IMR-90 (cell line): ENCODE measurements at regions not wholly inside any gene's neighbourhood (a gene's known extent, or its start where the extent isn't known, plus 50 kb on each side); places are given as distances from the start of the nearest gene placed in this dataset.

ENCODE experiments used
- ATAC-seq: fragments of 200-7000 bp; cut with Tn5 transposase; 2 replicates; pipeline ENCODE4 v1.9.1; 2020; ENCODE audit warnings: low read depth, mild to moderate bottlenecking, moderate library complexity
- BruUV-seq: library from RNA; stranded (reverse); fragments of 400-500 nt; replicated peaks from 2 replicates; lab custom pipeline; 2021; lab: Mats Ljungman, UMichigan
- CTCF ChIA-PET: fragments of 300-600 bp; formaldehyde crosslinking; extraction: SDS; loops from one replicate; lab custom pipeline; 2021; ENCODE audit warnings: antibody characterized with exemption; lab: Yijun Ruan, JAX
- POLR2A ChIA-PET: fragments of 300-600 bp; sonication (Branson Sonifier 250); formaldehyde crosslinking; loops from one replicate; lab custom pipeline; 2022; ENCODE audit warnings: antibody characterized with exemption; ENCODE audit not compliant: unreplicated experiment; lab: Charles Lee
- DNase-seq: peaks from one replicate; pipeline ENCODE4 v3.0.0; 2013
- H2AFZ ChIP-seq: replicated peaks from 2 replicates; pipeline ENCODE3; 2013; ENCODE audit warnings: low read length, mild to moderate bottlenecking; ENCODE audit not compliant: poor library complexity
- H2AK5ac ChIP-seq: 2 replicates; pipeline ENCODE4 v1.6.1; 2013; ENCODE audit warnings: low read depth, low read length, inconsistent platforms
- H2AK9ac ChIP-seq: replicated peaks from 2 replicates; pipeline ENCODE3; 2013; ENCODE audit warnings: mild to moderate bottlenecking, low read depth, low read length, moderate library complexity; ENCODE audit not compliant: poor library complexity
- H2BK120ac ChIP-seq: 2 replicates; pipeline ENCODE4 v1.6.1; 2013; ENCODE audit warnings: low read depth, low read length, inconsistent platforms
- H2BK15ac ChIP-seq: 3 replicates; pipeline ENCODE4 v1.6.1; 2013; ENCODE audit warnings: low read depth, low read length, inconsistent platforms
- H2BK20ac ChIP-seq: 2 replicates; pipeline ENCODE4 v1.6.1; 2013; ENCODE audit warnings: low read depth, mild to moderate bottlenecking, inconsistent platforms, low read length, moderate library complexity
- H2BK5ac ChIP-seq: 2 replicates; pipeline ENCODE4 v1.6.1; 2013; ENCODE audit warnings: mild to moderate bottlenecking, low read depth, low read length, inconsistent platforms; ENCODE audit not compliant: poor library complexity, severe bottlenecking
- H3K14ac ChIP-seq: replicated peaks from 2 replicates; pipeline ENCODE4 v1.6.1; 2013; ENCODE audit warnings: low read depth, low read length, inconsistent platforms
- H3K18ac ChIP-seq: 2 replicates; pipeline ENCODE4 v1.6.1; 2013; ENCODE audit warnings: low read depth, low read length, control low read depth
- H3K23ac ChIP-seq: 2 replicates; pipeline ENCODE4 v1.6.1; 2013; ENCODE audit warnings: low read depth, low read length, inconsistent platforms
- H3K27ac ChIP-seq: 2 replicates; pipeline ENCODE4 v1.5.1; 2013; ENCODE audit warnings: mild to moderate bottlenecking, control low read depth, low read length; ENCODE audit not compliant: insufficient read depth
- H3K27me3 ChIP-seq: 2 replicates; pipeline ENCODE4 v1.6.1; 2013; ENCODE audit warnings: low read length; ENCODE audit not compliant: control insufficient read depth, insufficient read depth
- H3K36me3 ChIP-seq: 2 replicates; pipeline ENCODE4 v1.6.1; 2013; ENCODE audit warnings: low read length, mixed read lengths; ENCODE audit not compliant: control insufficient read depth, insufficient read depth
- H3K4ac ChIP-seq: 2 replicates; pipeline ENCODE4 v1.6.1; 2013; ENCODE audit warnings: low read depth, low read length, inconsistent platforms
- H3K4me1 ChIP-seq: 2 replicates; pipeline ENCODE4 v1.6.1; 2013; ENCODE audit warnings: low read length, mixed read lengths; ENCODE audit not compliant: control insufficient read depth, insufficient read depth
- H3K4me2 ChIP-seq: 2 replicates; pipeline ENCODE4 v1.6.1; 2013; ENCODE audit warnings: low read depth, mild to moderate bottlenecking, control low read depth, low read length, moderate library complexity
- H3K4me3 ChIP-seq: 2 replicates; pipeline ENCODE4 v1.5.1; 2013; ENCODE audit warnings: low read depth, mild to moderate bottlenecking, control low read depth, low read length, moderate library complexity; ENCODE audit not compliant: insufficient read depth
- H3K56ac ChIP-seq: 2 replicates; pipeline ENCODE4 v1.6.1; 2013; ENCODE audit warnings: low read length, inconsistent platforms; ENCODE audit not compliant: insufficient read depth; ENCODE audit errors: extremely low read depth
- H3K79me1 ChIP-seq, 2 experiments: 2 replicates each; pipeline ENCODE4 v1.6.1; 2013; ENCODE audit warnings: low read length in 2 of 2, inconsistent platforms in 1 of 2, low read depth in 1 of 2
- H3K9ac ChIP-seq: 2 replicates; pipeline ENCODE4 v1.6.1; 2013; ENCODE audit warnings: low read depth, low read length, control low read depth
- H3K9me1 ChIP-seq: 2 replicates; pipeline ENCODE4 v1.6.1; 2013; ENCODE audit warnings: low read length, inconsistent platforms; ENCODE audit not compliant: insufficient read depth
- H3K9me3 ChIP-seq: 2 replicates; pipeline ENCODE4 v1.6.1; 2013; ENCODE audit warnings: low read length; ENCODE audit not compliant: control insufficient read depth, insufficient read depth
- H4K20me1 ChIP-seq: 2 replicates; pipeline ENCODE4 v1.6.1; 2013; ENCODE audit warnings: low read length, inconsistent platforms; ENCODE audit not compliant: insufficient read depth
- H4K5ac ChIP-seq: 2 replicates; pipeline ENCODE4 v1.6.1; 2013; ENCODE audit warnings: mild to moderate bottlenecking, low read depth, low read length, control low read depth
- H4K8ac ChIP-seq, 2 experiments: 2 replicates each; pipeline ENCODE4 v1.6.1; 2013; ENCODE audit warnings: low read depth in 2 of 2, low read length in 2 of 2, control low read depth in 1 of 2, inconsistent platforms in 1 of 2
- H4K91ac ChIP-seq: 2 replicates; pipeline ENCODE4 v1.6.1; 2013; ENCODE audit warnings: low read depth, low read length, inconsistent platforms; ENCODE audit not compliant: insufficient read depth
- CHD1 ChIP-seq: IDR thresholded peaks from 2 replicates; pipeline ENCODE4 v1.6.1; 2012; ENCODE audit warnings: low read depth, low read length, improper control_type of control experiment
- MXI1 ChIP-seq: IDR thresholded peaks from 2 replicates; pipeline ENCODE4 v1.6.1; 2012; ENCODE audit warnings: low read depth, mild to moderate bottlenecking, low read length, moderate library complexity, borderline replicate concordance
- RCOR1 ChIP-seq: IDR thresholded peaks from 2 replicates; pipeline ENCODE4 v1.6.1; 2012; ENCODE audit warnings: mild to moderate bottlenecking, low read length, improper control_type of control experiment; ENCODE audit not compliant: insufficient replicate concordance
- WGBS, 2 experiments: methylation state at CpG; one replicate each; pipeline versions ENCODE4 v1.1.5 to v1.1.7; 2013; ENCODE audit warnings: missing lambda C conversion rate in 2 of 2; ENCODE audit not compliant: insufficient read length in 1 of 2; ENCODE audit errors: extremely low coverage in 2 of 2; 5-methylcytosine and 5-hydroxymethylcytosine counted together
- dilution Hi-C: fragments of 300-500 bp; cut with HindIII; formaldehyde crosslinking; loops from one replicate; pipeline ENCODE4 v1.14.3; 2018; ENCODE audit warnings: low sequenced_read_pairs; ENCODE audit not compliant: unreplicated experiment
- in situ Hi-C: fragments of 300-500 bp; cut with MboI; formaldehyde crosslinking; loops from 3 replicates; pipeline ENCODE4 v1.14.3; 2019; ENCODE audit warnings: low sequenced_read_pairs, inconsistent platforms, mixed read lengths
- intact Hi-C: fragments of 100-400 bp; cut with micrococcal nuclease; formaldehyde crosslinking; loops from 2 replicates; pipeline ENCODE4 v1.10.0; 2022

DNA sequence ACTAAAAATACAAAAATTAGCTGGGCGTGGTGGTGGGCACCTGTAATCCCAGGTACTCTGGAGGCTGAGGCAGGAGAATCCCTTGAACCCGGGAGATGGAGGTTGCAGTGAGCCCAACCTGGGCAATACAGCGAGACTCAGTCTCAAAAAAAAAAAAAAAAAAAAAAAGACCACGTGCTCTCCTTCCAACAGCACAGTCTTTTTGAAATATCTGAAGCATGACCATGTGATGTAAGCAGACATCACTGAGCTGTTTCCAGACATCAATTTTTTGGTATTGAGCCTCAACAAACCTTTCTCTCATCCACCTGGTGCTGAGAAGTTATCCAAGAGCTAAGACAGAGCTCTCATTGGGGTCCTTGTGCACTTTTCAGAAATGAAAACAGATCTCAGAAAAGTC is 249.2 kb downstream of the FOXA2 start:
- CTCF ChIA-PET = interaction anchor here (0.6 kb wide), 2 partner anchors 147 to 649 kb away, joined by 3 to 6 read pairs; no protein-coding TSS in a partner anchor
- Histone ChIP-seq H2AFZ (no peak overlapping the region), H3K4me1 (no peaks in the 10 kb centered on the region), H3K9me3 (no peaks in the 10 kb centered on the region), H3K4me2 (no peak overlapping the region), H2AK9ac (no peak overlapping the region), H3K36me3 (no peaks in the 10 kb centered on the region), H2AK5ac (no peak overlapping the region), H3K9ac (no peak overlapping the region), H3K23ac (no peak overlapping the region), H3K14ac (no peak overlapping the region), H3K9me1 (no peaks in the 10 kb centered on the region), H3K27me3 (no peaks in the 10 kb centered on the region), H4K91ac (no peak overlapping the region), H3K18ac (no peak overlapping the region), H4K20me1 (no peaks in the 10 kb centered on the region), H4K5ac (no peak overlapping the region), H3K56ac (no peak overlapping the region), H2BK120ac (no peak overlapping the region), H3K4ac (no peak overlapping the region), H2BK20ac (no peak overlapping the region), H2BK15ac (no peak overlapping the region), H2BK5ac (no peak overlapping the region), H3K27ac (no peak overlapping the region), H3K79me1 (no peaks in the 10 kb centered on the region), H3K4me3 (no peak overlapping the region), H4K8ac (no peak overlapping the region)
- no peak for ATAC-seq
- intact Hi-C loops (loop anchor here (5.0 kb wide), 1 partner anchor 1007 kb away; no protein-coding TSS in a partner anchor), in situ Hi-C loops (loop anchor here (5.0 to 25.0 kb wide), 2 partner anchors 342 to 1002 kb away; no protein-coding TSS in a partner anchor), dilution Hi-C loops (no loop called here)
- POLR2A ChIA-PET = no interaction called here
- WGBS, 2 experiments = no CpG with 5 or more reads among the region's 4 CpGs
- BruUV-seq = no TSS peak
- no peak for TF ChIP-seq MXI1
- TF ChIP-seq RCOR1 = no peak
- TF ChIP-seq CHD1 = no peak
- DNase-seq = no peak
